Left renal pelvis (tissue), 4 donors: ENCODE measurements at regions not wholly inside any gene's neighbourhood (a gene's known extent, or its start where the extent isn't known, plus 50 kb on each side); places are given as distances from the start of the nearest gene placed in this dataset.
A peak's percentile ranks its signal among the peaks of the same experiment; 100 is the strongest.
"Not testable (repeated sequence)": the region's sequence is repeated elsewhere in the genome, so short reads cannot be mapped to it uniquely, and the experiment has no call there.

Experiments
- DNase-seq, 4 donors: peaks; one replicate each; pipeline ENCODE4 v3.0.0-alpha.2; 2013; ENCODE audit warnings: low read depth in 4 of 4, low spot score in 3 of 4

DNA sequence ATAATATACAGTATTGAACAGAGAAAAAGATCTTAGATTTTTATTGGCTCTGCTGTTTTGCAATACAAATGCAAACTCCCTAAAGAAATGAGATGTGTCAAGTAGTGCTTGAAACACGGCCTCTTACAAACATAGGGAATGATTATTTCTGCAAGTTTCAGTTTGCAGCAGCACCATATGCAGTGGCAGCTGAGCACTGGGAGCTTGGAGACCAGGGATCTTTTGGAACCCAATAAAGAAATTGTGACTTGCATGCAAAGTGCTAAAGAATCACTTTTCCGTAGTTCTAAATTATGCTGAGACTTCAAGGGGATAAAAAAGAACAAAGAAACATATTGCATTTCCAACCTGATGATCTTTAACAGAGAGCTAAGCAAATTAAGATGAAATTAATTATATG lies 674.6 kb upstream of the ZNF608 start:
- DNase-seq = no peak

DNA sequence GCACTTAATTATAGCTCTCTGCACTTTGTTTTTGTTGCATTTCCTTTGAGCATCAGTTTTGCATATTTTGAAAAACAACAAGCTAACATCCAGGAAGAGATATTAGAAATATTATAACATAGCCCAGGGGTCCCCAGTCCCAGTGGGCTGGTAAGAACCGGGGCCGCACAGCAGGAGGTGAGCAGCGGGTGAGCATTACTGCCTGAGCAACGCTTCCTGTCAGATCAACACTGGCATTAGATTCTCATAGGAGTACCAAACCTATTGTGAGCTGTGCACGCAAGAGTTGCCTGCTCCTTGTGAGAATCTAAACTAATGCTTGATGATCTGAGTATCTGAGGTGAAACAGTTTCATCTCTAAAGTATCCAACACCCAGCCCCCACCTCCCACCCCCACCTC lies 675.9 kb upstream of the ZNF608 start:
- DNase-seq = no peak

DNA sequence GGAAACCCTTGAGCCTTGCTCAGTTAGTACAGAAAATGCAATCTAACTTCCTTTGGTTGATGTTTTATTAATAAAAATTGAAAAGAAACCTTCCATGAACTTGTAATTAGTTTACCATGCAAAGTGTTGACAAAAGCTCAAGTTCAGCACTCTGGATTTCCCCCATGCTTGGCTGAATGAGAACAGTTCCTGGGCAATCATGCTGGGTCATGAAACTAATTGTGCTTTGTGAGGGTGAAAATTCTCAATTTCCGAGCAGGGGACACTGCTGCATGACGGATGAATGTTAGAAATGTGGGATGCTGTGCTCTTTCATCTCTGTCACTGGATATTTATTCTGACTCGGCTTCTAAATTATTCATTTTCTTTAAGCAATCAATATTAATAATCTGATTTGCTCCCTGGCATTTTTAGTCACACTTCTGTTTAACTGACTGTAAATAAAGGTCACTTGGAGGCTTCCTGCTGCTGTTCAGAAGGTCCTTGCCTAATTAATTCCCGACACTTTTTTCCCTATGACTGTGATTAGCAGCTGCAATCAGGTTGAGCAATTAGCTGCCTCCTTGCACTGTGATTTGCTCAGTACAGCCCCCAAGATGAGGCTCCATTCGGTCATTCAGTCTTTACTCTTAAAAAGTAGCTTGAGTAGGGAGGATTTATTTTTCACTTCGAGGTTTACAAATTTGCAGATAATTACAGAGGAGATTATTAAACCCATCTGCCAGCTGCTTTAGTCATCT lies 678.1 kb upstream of the ZNF608 start:
- peak in 2 of 4 donors; percentile 41 to 46 for DNase-seq

DNA sequence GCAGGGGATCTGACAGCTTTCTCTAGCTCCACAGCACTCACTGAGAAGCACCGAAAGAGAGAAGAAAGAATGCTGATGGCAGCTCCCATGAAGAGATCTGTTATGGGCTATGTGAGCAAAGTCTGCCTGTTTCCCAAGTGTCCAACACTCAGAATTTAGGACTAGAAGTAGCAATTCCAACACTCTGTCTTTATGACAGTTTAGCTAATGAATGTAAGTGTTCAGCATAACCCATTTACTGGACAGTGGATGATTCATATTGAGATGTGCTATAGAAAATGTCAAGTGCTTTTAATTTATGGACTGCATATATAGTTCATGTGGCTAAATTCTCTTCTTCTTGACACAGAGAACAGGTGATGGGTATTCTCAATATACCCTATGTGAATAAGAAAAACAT lies 683.1 kb upstream of the ZNF608 start:
- no peak for DNase-seq

DNA sequence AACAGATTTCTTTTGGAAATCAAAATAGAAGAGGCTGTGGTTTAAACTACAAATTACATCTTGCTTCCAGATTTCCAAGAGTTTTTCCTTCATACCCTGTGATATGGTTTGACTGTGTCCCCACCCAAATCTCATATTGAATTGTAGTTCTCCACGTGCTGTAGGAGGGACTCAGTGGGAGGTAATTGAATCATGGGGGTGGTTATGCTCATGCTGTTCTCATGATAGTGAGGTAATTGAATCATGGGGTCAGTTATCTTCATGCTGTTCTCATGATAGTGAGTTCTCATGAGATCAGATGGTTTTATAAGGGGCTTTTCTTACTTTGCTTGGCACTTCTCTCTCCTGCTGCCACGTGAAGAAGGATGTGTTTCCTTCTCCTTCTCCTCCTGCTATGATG lies 687.0 kb upstream of the ZNF608 start:
- DNase-seq = no peak

DNA sequence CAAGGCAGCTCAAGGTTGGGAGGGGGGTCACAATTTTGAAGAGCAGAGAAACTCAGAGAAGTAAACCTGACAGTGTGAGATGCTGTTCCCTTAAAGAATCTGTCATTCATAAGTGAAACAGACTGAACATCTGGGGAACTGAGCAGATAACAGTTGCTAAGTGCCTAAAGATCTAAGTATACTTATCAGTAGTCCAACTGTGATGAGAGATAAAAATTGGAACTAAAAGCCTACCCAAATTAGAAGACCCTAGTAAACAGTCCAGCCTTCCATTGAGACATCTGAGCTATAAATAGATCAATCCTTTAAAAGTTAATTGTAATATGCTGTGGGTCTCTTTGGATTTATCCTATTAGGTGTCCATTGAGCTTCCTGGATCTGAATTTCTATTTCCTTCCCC lies 692.8 kb upstream of the ZNF608 start:
- DNase-seq = no peak

DNA sequence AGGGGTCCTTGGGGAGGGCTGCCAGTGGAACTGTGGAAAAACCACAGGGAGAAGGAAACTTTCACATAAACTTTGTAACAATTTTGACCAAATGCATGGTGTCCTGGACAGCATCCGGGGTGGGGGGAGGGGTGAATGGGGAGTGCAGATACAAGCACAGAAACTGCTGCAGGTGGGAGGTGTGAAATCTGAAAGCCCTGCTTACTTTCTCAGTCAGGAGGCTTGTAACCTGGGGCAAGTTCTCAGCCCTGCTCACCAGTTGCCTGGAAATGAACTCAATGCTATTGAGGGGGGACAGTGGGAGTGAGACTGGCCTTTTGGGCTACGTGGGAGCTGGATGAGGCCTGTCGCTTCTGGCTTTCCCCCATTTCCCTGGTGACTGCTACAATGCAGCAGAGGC lies 694.5 kb upstream of the ZNF608 start:
- DNase-seq = no peak

DNA sequence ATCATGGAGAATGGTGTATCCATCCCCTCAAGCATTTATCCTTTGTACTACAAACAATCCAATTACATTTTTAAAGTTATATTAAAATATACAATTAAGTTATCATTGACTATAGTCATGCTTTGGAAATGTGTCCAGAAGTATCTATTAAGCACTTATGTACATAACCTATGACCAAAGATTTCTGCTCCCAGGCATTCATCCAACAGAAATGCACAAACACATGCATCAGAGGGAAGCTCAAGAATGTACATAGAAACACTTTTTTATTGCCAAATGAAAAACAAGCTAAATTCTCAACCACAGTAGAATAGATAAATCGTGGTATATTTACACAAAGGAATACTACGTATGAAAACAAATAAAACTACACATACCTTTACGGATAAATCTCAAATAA lies 700.5 kb upstream of the ZNF608 start:
- no peak for DNase-seq

DNA sequence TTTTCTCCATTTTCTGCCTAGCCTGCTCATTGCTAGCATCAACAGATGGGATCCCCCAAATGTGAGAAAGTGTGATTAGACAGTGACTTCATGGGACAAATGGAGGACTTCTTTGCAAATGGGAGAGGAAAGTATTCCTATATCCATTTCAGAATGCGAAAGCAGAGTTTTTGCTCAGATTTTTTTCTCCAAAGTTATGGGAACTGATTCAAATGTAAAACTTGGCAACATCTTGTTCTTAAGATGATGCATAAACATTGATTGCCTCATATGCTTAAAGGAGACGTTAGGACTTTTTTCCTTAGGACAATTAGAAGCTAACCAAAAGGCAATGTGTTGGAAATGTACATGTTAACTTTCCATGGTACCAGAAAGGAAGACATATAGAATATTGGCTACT lies 704.3 kb upstream of the ZNF608 start:
- DNase-seq = no peak

DNA sequence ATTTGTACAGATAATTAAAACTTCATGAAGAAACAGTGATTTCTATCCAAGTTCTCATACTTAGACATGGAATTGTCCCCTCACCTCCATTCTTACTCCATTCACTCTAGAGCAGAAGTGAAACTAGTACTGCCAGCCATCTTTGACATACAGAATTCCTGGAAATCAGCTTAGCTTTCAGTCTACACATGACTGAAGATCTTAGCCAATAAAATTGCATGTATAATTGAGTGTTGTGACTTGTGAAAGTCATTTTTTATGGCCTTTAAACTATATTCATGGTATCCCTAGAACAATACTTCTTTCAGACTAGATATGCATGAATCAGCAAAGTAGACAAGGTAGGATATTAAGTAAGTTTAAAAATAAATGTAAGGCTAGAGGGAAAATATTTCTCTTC lies 705.2 kb upstream of the ZNF608 start:
- DNase-seq = no peak

DNA sequence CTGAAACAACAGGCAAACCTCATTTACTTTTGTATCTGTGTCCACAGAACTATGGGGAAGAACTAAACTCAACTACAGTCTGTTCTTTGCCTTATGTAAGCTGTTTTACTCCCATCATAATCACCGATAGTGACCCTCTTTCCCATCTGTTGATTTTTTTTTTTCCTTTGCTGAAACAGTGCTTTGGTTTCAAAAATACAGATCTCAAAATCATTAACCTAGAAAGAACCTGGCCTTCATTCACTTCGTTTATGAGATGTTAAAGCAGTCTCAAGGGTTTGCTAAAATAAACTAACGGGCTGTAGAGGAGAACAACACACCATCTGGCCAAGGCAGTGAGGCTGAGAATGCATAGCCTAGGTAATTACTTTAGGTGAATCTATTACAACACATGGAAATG lies 706.6 kb upstream of the ZNF608 start:
- no peak for DNase-seq

DNA sequence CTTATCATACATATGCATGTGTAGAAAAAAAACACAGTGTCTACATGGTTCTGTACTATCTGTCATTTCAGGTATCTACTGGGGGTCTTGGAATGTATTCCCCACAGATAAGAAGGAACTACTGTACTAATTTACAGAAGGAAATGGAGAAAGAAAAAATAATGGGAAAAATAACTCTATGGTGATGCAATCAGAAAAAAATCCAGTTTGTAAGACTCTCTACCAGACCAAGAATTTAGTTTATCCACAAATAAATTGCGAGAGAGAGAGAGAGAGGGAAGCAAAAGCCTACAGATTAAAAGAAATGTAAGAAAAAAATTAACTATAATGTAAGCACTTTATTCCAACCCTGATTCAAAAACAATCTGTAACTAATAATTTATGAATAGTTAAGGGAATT lies 708.6 kb upstream of the ZNF608 start:
- no peak for DNase-seq

DNA sequence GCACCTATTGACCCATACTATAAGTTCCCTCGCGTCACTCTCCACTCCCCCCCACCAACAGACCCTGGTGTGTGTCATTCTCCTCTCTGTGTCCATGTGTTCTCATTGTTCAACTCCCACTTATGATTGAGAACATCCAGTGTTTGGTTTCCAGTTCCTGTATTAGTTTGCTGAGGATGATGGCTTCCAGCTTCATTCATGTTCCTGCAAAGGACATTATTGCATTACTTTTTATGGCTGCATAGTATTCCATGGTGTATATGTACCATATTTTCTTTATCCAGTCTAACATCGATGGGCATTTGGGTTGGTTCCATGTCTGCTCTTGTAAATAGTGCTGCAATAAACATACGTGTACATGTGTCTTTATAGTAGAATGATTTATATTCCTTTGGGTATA lies 709.6 kb upstream of the ZNF608 start:
- not testable (repeated sequence) for DNase-seq

DNA sequence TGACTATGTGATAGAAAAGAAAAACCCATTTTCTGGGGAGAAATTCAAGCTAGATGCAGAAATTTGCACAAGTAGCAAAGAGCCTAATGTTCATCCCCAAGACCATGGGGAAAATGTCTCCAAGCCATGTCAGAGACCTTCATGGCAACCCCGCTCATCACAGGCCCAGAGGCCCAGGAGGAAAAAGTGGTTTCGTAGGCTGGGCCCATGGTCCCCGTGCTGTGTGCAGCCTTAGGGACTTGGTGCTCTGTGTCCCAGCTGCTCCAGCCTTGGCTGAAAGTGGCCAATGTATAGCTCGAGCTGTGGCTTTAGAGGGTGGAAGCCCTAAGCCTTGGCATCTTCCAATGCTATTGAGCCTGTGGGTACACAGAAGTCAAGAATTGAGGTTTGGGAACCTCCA lies 711.2 kb upstream of the ZNF608 start:
- no peak for DNase-seq

DNA sequence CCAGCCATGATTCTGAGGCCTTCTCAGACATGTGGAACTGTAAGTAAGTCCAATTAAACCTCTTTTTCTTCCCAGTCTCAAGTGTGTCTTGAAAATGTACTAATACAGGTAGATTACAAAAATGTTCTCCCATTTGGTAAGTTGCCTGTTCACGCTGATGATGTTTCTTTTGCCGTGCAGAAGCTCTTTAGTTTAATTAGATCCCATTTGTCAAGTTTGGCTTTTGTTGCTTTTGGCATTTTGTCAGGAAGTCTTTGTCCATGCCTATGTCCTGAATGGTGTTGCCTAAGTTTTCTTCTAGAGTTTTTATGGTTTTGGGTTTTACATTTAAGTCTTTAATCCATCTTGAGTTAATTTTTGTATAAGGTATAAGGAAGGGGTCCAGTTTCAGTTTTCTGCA lies 712.5 kb upstream of the ZNF608 start:
- not testable (repeated sequence) for DNase-seq

DNA sequence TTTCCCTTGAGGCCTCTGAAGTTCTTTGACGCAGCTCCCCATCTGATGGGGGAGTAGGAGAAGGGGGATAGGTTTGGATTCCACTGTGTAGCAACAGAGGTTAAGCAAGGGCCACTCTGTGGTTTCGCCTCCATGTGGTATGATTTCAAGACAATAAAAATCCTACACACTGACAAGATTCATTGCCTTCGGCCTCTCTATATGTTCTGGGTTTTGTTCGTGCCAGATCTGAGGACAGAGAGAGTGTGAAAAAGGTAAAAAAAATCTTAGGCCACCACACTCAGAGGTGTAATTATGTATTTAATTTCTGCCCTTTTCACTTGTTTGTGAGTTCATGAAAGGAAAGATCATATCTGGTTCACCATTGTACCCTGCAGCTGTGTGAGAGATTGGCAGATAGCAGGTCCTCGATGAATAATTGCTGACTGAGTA lies 715.2 kb upstream of the ZNF608 start:
- DNase-seq = no peak

DNA sequence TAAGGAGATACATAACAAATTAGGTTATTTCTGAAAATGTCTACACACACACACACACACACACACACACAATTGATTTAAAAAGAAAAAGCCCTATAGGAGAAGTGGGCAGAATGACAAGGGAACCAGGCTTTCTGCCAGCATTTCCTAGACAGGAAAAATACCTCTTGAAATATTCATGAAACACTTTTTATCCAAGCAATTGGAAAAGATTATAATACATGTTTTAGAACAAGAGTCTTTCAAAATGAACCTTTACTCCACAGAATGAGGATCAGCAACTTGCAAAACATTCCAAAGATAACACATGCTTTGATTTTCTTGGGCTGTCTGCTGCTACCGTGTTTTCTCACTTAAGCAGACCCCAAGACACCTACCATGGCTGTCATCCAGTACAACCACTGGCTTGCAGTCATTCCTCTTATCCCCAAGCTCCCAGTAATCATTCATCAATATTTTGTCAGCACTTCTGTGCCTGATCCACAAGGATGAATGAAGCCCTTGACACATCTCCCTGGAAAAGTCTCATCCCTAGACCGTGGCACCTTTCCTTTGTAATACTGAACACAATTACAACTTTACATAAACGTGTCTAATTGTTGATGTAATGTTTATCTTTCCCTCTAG lies 717.1 kb upstream of the ZNF608 start:
- DNase-seq = no peak

DNA sequence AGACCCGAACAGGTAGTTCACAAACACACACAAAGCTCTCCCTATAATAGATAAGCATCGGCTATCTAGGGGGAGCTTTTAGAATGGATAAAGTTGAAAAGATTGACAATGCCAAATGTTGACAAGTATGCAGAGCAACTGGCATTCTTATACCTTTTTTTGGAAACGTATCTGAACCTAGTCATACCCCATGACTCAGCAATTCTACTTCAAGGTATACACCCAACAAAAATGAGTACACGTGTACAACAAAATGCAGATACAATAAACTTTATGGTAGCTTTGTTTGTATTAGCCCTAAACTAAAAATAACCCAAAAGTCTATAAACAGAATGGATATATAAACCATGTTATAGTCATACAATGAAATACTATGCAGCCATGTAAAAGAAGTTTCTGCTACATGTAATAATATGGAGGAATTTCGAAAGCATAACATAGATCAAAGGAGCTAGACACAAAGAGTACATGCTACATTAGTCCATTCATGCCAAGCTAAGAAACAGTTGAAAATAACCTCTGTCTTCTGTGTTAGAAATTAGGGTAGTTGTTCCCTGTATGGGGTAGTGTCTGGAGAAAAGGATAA lies 718.5 kb upstream of the ZNF608 start:
- DNase-seq = no peak

DNA sequence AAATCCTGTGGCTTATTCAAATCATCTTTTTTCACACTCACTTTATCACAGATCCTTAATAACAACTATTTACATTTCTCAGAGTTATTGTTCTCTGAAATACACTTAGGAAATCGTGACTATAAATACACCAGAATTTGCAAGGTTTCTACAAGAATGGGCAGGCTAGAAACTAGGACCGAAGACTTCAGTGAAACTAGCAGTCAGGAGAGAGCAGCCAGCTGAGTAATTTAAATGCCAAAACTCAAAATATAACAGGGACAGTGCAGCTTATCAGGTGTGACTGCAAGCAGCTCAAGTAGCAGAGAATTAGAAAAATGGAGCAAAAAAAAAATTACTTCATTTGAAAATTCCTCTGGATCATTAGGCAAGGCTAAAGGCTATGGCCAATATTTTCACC lies 719.3 kb upstream of the ZNF608 start:
- no peak for DNase-seq

DNA sequence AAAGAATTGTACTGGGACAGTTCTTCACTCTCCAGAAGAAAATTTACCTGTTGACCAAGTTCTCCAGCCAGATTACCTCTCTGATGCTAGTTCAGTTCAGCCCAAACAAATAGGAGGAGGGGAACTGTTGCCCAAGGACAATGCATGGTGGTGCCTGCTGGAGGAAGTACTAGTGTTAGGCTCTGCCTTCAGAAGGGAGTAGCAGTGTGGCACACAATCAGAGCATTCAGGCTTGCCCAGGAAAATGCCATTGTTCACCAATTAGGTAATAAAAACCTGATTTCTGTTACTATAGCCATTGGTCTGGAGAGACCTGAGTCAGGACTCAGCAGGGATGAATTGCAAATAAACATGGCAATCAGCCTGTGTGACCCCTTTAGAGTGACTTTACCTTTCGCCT lies 720.8 kb upstream of the ZNF608 start:
- DNase-seq = no peak

DNA sequence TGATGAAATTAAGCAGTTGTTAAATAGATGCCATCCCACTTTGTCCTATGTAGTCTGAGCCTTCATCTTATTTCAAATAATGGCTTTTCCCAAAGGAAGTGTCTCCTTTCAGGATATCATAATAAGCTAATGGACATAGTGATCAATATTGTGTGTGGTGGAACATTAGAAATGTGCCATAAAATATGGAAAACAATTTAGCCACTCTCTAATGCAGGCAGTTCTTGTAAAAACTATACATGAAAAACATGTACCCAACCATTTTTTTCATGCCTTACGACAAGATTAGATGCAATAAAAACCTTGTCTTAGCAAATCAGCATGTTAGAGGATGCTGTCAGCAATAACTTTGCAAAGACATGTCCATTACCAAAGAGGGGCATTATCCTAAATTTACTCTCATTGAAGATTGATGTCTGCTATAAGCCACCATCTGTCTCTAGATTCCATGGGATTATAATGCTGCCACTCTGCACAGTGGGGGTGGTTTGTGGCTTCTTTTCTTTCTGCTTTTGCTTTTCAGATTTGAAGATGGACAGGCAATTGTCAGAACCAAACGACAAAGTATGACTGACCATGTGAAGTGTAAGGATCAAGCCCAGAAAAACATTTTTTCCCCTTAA lies 724.0 kb upstream of the ZNF608 start:
- no peak for DNase-seq
